ENCODE measurements at regions not wholly inside any gene's neighbourhood (a gene's known extent, or its start where the extent isn't known, plus 50 kb on each side); places are given as distances from the start of the nearest gene placed in this dataset.
A peak's percentile ranks its signal among the peaks of the same experiment; 100 is the strongest.

DNA sequence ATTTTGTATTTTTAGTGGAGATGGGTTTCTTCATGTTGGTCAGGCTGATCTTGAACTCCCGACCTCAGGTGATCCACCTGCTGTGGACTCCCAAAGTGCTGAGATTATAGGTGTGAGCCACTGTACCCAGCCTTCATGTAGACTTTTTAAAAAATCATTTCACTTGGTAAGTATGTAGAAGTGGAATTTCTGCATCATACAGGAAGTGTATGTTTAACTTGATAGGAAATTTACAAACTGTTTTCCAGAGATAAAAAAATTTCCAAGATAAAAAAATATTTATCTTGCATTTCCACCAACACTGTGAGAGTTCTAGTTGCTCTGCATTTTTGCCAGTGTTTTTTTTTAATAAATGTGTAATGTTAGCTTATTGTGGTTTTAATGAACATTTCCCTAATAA is 155.8 kb downstream of the ZNF608 start:
- Mint-ChIP-seq H3K9me3 (peaks cover 4 to 11% of the 10 kb centered on the region in 2 donors), H3K27ac (no peak overlapping the region)
- ATAC-seq = no peak

DNA sequence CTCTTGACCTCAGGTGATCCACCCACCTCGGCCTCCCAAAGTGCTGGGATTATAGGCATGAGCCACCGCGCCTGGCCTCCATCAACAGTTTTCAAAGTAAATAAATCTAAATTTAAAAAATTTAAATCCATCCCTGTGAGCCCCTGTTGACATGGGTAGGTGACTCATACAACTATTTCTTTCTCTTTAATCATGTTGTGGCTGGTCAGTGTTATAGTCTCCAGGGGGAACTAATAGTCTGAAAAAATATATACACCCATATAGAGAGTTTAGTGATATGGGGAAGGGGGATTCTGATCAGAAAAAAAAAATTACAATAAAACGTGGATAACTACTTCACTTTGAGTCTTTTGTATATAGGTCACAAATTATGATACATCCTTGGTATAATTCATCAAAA is 159.2 kb downstream of the ZNF608 start:
- peaks cover 0 to 5% of the 10 kb centered on the region in 2 donors for H3K36me3 Mint-ChIP-seq
- ATAC-seq (no peak), DNase-seq (ENCODE audit: low spot score in 2 of 2) (no peak)
- H3K27ac Mint-ChIP-seq = no peak overlapping the region
- peaks cover 8 to 11% of the 10 kb centered on the region in 2 donors for H3K9me3 Mint-ChIP-seq

More for the DNA sequence above, 155.8 kb downstream of the ZNF608 start:
- no peak for DNase-seq (ENCODE audit: low spot score in 2 of 2)
- peaks cover 0 to 5% of the 10 kb centered on the region in 2 donors for H3K36me3 Mint-ChIP-seq

DNA sequence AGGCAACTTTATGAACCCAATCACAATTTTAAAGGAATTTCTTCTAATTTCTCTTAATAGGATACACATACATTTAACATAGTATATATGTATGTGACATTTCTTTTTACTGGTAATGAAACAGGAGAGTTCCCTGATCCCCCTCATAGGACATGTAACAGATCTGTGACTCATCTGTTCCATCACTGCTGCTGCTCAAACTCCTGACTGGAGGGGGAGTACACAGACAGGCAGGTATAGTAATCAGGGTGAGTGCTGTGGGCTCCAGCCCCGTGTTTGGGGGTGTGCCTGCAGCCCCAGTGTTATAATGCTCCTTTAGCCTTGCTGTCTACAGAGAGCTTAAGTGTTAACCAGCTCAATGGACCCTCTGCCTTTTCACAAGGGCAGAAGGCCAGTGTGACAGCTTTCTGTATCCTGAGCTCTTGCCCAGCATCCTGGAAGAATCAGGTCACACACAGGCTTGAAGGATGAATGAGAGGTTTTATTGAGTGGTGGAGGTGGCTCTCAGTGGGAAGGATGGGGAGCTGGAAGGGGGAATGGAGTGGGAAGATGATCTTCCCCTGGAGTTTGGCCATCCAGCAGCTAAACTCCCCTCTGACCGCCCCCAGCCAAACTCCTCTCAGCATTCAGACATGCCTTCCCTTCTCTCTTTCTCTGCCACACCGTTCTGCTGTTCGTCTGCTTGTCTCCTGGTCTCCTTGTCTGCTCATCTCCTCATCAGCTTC is 161.3 kb downstream of the ZNF608 start:
- peaks cover 0 to 5% of the 10 kb centered on the region in 2 donors for H3K36me3 Mint-ChIP-seq
- ATAC-seq = peak in 1 of 2 donors; percentile 22
- no peak for DNase-seq (ENCODE audit: low spot score in 2 of 2)
- H3K27ac Mint-ChIP-seq = no peak overlapping the region
- peaks cover 8 to 10% of the 10 kb centered on the region in 2 donors for H3K9me3 Mint-ChIP-seq

DNA sequence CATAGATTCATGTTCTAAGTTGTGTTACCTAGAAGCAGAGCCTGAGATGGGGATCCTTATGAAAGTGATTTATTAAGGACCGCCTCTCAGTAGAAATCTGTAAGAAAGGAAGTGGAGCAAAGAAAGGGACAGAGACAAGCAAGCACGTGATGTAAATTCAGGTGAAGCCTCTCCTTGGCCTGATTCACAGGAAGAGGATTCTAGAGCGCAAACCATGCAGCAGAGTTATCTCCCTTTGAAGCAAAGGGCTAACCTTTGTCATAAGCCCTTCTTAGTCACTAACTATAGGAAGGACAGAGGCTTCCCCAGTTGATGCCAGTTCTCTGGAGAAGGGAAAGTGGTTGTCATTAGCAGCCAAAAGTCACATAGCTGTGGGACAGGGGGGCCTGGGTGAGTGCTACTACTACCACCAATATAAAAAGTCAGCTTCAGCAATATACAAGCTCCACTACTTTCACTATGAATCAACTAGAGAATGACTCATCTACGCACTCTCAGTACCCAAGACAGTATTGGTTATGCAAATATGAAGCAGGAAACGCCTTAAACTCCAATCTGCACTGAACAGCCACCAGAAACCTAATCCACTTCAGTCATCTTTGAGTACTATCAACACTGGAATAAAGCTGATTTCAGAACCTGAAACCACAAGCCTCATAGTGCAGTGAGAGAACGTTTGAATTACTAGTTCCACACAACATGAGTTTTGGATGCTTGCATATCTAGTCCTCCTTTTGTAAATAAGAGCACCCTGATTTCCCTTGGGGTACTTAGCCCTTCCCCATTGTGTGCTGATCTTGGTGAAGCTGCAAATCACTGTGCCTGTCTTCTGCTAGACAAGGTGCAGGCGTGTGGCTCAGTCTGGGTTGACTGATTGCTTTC is 162.7 kb downstream of the ZNF608 start:
- ATAC-seq (peak; percentile 95), DNase-seq (ENCODE audit: low spot score in 2 of 2) (peak in 1 of 2 donors; percentile 13)
- Mint-ChIP-seq H3K9me3 (peaks cover 4 to 8% of the 10 kb centered on the region in 2 donors), H3K27ac (no peak overlapping the region), H3K36me3 (peaks cover 0 to 6% of the 10 kb centered on the region in 2 donors)

DNA sequence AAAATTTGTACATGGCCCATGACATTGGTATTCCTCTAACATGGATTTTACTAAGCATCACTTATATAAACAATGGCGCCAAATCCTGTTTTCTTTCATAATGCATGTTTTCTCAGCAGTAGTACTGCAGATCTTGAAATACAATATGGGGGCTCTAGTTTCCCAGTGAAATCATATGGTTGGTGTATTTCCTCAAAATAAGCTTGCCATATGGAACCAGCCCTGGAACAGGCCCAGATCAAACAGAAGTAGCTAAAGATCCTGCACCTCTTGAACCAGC is 163.9 kb downstream of the ZNF608 start:
- DNase-seq (ENCODE audit: low spot score in 2 of 2) (no peak), ATAC-seq (no peak)
- Mint-ChIP-seq H3K27ac (no peak overlapping the region), H3K36me3 (peaks cover 0 to 9% of the 10 kb centered on the region in 2 donors), H3K9me3 (peaks cover 4 to 8% of the 10 kb centered on the region in 2 donors)

DNA sequence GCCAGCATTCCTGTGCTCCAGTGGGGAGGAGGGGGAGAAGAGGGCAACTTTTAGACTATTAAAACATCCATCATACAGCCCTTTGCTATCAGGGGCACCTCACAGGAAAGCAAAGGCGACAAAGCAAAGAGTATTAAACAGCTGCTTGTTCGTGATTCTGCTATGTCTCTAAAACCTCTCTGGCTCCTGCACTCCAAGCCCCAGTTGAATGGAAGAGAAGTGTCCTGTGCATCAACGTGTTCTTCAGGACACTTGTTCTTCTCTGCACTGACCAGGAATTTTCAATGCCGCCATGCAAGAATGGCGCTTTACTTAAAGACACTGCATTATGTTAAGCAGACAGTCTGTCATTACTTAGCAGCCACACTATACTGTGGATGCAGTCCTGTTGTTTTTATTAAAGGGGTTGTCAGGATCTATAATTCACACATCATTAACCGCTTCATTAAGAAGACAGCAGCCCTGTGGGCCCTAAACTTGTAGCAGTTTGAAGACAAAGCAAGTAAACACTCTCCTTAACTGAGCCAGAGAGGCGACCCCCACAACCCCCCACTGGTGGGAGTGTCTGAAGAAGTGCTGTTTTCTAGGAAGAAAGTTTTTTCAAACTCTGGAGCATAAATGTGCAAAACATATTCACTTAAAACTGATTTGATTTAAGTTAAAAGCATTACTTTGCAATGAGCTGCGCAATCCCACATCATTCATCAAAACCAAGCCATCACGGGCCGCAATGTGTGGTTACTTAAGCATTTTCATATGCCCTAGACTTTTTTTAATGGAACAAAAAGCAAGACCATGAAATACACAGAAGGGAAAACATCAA is 164.5 kb downstream of the ZNF608 start:
- DNase-seq (ENCODE audit: low spot score in 2 of 2) = no peak
- no peak for ATAC-seq
- Mint-ChIP-seq H3K27ac (no peak overlapping the region), H3K36me3 (peaks cover 0 to 9% of the 10 kb centered on the region in 2 donors), H3K9me3 (peaks cover 4 to 8% of the 10 kb centered on the region in 2 donors)

DNA sequence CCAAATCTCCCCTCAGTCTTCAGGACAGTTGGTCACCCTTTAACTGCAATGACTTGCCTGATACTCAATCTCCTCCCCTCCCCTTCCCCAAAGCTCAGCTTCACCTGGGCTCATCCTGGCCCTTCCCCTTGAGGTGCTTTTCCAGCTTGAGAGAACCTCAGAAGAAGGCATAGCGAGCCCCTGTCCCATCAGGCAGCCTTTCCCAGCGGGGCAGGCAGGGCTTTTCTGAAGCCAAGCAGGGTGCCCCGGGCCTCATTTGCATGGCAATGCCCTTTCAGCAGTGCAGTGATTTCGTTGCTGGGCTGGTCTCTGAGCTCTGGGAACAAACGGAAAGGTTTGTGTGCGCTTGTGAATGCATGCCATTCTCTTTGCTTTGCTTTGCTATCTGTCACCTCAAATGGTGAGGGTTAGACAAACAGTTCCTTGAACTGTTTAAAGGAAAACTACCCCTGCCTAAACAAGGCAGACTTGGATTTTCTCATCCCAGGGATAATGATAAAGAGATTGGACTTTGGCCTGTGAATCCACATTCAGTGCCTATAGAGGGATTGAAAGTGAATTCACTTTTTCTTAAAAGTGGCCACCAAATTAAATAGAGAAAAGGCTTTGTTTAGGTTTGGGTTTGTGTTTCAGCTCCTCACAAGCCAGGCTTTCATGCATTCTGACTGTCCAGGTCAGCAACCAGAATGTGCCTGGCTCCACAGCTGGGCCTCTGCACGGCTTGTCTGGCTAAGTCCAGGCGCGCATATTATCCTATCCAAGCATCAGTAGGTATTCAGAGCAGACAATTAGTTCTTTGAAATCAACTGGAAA is 165.3 kb downstream of the ZNF608 start:
- no peak for DNase-seq (ENCODE audit: low spot score in 2 of 2)
- ATAC-seq = no peak
- peaks cover 3% of the 10 kb centered on the region in 2 donors for H3K9me3 Mint-ChIP-seq

DNA sequence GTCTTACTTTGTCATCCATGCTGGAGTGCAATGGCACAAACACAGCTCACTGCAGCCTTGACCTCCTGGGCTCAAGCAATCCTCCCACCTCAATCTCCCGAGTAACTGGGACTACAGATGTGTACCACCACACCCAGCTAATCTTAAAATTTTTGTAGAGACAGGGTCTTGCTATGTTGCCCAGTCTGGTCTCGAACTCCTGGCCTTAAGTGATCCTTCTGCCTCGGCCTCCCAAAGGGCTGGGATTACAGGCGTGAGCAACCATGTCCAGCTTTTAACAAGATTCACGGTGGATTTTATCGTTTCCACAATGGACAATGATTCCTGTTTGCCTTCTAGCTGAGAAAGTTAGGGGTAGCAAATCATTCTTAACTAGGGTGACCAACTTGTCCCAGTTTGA is 165.9 kb downstream of the ZNF608 start:
- ATAC-seq = no peak
- Mint-ChIP-seq H3K27ac (no peak overlapping the region), H3K9me3 (peaks cover 3% of the 10 kb centered on the region in 2 donors), H3K36me3 (peaks cover 0 to 4% of the 10 kb centered on the region in 2 donors)
- no peak for DNase-seq (ENCODE audit: low spot score in 2 of 2)

More for the DNA sequence above, 165.3 kb downstream of the ZNF608 start:
- peaks cover 0 to 4% of the 10 kb centered on the region in 2 donors for H3K36me3 Mint-ChIP-seq
- H3K27ac Mint-ChIP-seq = no peak overlapping the region

DNA sequence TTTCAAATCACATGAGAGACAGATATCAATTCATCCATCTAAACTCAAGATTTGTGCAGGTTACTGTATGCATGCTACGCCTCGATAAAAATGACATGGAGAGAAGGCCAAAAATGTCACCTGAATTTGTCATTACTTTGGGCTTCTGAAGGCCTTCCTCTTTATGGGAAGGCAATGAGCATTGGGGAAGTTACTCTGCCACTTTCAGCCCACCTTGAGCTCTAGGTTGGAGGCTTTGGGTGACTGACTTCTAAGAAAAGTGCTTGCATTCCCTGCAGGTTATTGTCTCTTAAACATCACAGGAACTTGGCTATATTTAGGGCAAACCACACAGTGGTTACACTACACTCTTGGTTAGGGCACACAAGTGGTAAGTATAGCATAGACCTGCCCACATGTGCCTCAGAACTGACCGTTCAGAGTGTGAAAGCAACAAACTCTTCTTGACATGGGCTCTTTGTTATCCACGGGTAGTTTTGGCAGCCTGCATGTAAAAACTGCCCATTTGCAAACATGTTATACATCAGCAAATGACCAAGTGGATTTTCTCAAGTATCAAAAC is 169.5 kb downstream of the ZNF608 start:
- H3K27ac Mint-ChIP-seq = no peak overlapping the region
- no peak for ATAC-seq
- H3K36me3 Mint-ChIP-seq = peaks cover 0 to 4% of the 10 kb centered on the region in 2 donors
- peaks cover 0 to 6% of the 10 kb centered on the region in 2 donors for H3K9me3 Mint-ChIP-seq
- DNase-seq (ENCODE audit: low spot score in 2 of 2) = no peak

DNA sequence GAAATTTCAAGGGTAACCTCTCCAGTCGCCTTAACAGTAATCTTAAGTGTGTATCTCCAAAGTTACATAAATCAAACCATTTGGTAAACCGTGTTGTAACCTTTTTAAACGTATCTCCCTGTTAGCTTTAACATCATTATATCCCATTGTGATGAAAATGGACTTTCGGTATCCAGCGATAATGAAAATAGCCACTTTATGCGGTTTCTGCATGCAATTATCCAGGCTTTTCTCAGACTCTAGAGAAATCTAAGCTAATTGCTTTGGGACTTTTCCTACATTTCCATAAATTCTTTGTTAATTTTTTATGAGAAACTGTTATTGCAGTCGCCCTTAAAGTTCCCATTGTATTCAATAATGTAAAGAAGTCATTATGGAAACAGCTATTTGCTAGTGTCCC is 170.7 kb downstream of the ZNF608 start:
- H3K36me3 Mint-ChIP-seq = peaks cover 0 to 4% of the 10 kb centered on the region in 2 donors
- H3K9me3 Mint-ChIP-seq = peaks cover 0 to 6% of the 10 kb centered on the region in 2 donors
- no peak overlapping the region for H3K27ac Mint-ChIP-seq
- no peak for DNase-seq (ENCODE audit: low spot score in 2 of 2)
- ATAC-seq = no peak

DNA sequence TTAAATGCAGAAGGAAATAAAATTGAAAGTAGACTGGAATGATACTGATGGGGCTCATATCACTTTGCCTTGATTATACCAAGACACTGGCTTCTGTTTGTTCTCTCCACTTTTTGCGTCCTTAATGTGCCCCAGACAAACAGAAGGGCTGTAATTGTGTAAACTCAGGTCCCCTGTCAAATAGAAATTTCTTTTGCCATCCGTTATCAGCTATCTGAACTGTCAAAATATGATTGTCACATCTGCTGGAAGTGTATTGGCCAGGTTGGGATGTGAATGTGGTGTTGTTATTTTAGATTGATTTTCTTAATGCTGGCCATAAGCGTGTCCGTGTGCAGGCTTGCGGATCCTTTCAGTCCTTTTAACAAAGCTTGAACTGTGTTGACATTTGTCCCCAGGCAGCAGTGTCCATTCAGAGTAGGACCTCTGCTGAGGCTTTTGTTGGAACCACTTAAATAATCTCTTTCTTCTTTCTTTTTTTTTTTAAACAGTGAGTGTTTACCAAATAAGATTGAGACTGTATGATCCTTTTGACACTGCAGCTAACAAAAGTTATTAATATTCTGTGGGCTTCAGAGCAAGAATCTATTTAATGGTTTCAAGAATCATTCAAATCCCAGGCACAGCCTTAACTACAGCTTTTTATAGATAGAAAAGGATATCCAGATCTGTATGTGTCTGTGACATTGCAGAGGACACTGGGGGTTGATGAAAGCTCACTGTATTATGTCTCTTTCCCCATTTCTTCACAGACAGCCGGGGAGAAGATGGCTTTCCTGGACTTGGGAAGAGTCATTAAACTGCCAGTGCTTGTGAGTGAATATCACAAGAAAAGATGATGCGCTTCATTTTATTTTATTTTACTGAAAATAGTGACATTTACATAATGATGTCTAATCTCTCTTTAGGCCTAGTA is 171.7 kb downstream of the ZNF608 start:
- peaks cover 0 to 6% of the 10 kb centered on the region in 2 donors for H3K9me3 Mint-ChIP-seq

DNA sequence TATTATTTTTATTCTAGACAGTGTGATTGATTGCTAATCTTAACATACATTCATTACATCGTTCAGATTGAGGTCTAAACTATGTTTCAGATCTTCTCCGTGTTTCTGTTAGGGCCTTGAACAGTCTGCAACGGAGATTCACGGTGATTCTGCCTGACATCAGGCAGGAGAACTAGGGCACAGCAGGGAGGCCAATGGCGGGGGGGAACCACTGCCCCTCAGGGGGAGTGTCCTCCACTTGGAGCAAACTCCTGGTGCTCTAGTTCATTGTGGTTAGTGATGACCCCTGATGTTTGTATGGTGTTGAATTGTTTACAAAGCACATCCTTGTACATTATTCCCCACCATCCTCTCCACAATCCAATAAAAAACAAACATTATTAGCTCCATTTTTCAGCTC is 173.5 kb downstream of the ZNF608 start:
- Mint-ChIP-seq H3K9me3 (peaks cover 0 to 6% of the 10 kb centered on the region in 2 donors), H3K36me3 (no peaks in the 10 kb centered on the region), H3K27ac (no peak overlapping the region)
- ATAC-seq = no peak
- no peak for DNase-seq (ENCODE audit: low spot score in 2 of 2)

More for the DNA sequence above, 171.7 kb downstream of the ZNF608 start:
- Mint-ChIP-seq H3K27ac (no peak overlapping the region), H3K36me3 (peaks cover 0 to 4% of the 10 kb centered on the region in 2 donors)
- ATAC-seq (no peak), DNase-seq (ENCODE audit: low spot score in 2 of 2) (no peak)

DNA sequence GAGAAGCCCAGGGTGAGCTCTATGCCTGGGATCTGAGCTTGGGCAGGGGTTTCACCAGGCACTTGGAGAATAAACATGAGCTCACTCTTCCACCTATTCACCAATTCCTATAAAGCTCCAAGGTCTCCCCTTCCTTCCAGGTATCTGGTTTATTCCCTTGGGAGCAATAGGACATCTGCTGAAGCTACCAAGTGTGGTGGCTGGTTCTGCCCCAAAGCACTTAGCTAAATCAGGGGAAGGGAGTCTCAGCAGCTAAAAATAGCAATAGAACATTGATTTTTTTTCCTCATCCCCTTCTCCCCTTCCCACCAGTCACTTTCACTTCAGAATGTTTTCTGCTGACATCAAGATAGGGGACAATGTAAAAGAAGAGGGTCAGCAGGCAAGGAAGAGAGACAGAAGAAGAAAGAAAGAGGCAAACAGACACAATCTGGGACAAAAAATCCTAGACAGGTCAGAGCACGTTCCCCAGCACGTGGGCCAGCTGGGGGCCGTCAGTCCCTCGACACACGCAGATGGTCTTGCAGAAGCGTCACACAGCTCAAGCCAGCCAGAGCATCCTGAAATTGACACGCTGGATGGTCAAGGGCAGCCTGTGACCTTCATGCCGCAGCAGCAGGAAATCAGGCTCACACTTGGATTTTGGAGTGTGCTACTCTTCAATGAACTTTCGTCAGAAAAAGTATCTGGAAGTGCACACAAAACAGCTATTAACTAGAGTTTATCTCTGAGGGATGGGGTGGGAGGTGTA is 176.0 kb downstream of the ZNF608 start:
- Mint-ChIP-seq H3K36me3 (no peaks in the 10 kb centered on the region), H3K27ac (no peak overlapping the region), H3K9me3 (peaks cover 4% of the 10 kb centered on the region in 2 donors)
- ATAC-seq = no peak
- no peak for DNase-seq (ENCODE audit: low spot score in 2 of 2)

DNA sequence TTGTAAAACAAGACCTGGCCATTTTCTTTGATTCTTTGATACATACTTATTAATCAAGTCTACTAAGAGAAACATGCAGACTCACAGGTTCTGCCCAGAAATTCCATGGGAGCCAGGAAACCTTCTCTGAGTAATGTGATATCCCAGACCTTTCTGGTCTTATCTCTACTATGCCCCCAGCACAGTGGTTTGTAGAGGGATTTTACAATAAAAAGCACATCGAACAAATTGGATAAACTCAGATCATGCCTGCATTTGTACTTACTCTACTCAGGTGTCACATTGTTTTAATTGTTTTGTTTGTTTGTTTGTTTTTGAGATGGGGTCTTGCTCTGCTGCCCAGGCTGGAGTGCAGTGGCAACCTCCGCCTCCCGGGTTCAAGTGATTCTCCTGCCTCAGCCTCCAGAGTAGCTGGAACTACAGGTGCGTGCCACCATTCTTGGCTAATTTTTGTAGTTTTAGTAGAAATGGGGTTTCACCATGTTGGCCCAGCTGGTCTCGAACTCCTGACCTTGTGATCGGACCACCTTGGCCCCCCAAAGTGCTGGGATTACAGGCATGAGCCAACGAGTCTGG is 179.5 kb downstream of the ZNF608 start:
- no peak overlapping the region for H3K27ac Mint-ChIP-seq
- H3K36me3 Mint-ChIP-seq = no peaks in the 10 kb centered on the region
- no peak for DNase-seq (ENCODE audit: low spot score in 2 of 2)
- no peak for ATAC-seq
- peaks cover 0 to 11% of the 10 kb centered on the region in 2 donors for H3K9me3 Mint-ChIP-seq
